ENCODE measurements at regions not wholly inside any gene's neighbourhood (a gene's known extent, or its start where the extent isn't known, plus 50 kb on each side); places are given as distances from the start of the nearest gene placed in this dataset.

GRCh38 chr7:18420748-18421147, 74.8 kb upstream of the HDAC9 start:
- no peak for DNase-seq

- no peak for DNase-seq
Observed at GRCh38 chr7:18421297-18422002, 74.1 kb upstream of the HDAC9 start.

GRCh38 chr7:18425227-18425626, 70.3 kb upstream of the HDAC9 start:
- no peak for DNase-seq

- no peak for DNase-seq
Observed at GRCh38 chr7:18425838-18426445, 69.6 kb upstream of the HDAC9 start.

GRCh38 chr7:18426564-18427226, 68.9 kb upstream of the HDAC9 start:
- no peak for DNase-seq

GRCh38 chr7:18429547-18429946, 66.0 kb upstream of the HDAC9 start:
- DNase-seq = no peak

- DNase-seq = no peak
Observed at GRCh38 chr7:18430810-18431209, 64.7 kb upstream of the HDAC9 start.

- DNase-seq = no peak
Observed at GRCh38 chr7:18434171-18434570, 61.4 kb upstream of the HDAC9 start.

- DNase-seq = no peak
Observed at GRCh38 chr7:18437101-18437500, 58.4 kb upstream of the HDAC9 start.

- no peak for DNase-seq
Observed at GRCh38 chr7:18440934-18441333, 54.6 kb upstream of the HDAC9 start.

- no peak for DNase-seq
Observed at GRCh38 chr7:18444826-18445225, 50.7 kb upstream of the HDAC9 start.

- no peak for DNase-seq
Observed at GRCh38 chr7:18445483-18445882, 50.1 kb upstream of the HDAC9 start.

All from NCI-H1436 treated with DMSO at 0.1 percent for 48 hours (cell line).